Chondrocyte (in vitro differentiated cells): ENCODE measurements at regions not wholly inside any gene's neighbourhood (a gene's known extent, or its start where the extent isn't known, plus 50 kb on each side); places are given as distances from the start of the nearest gene placed in this dataset.

Experiments used
- DNase-seq: peaks from one replicate; pipeline ENCODE4 v3.0.0; 2021; ENCODE audit warnings: mixed read lengths, low spot score
- H3K27ac Mint-ChIP-seq: one replicate; pipeline ENCODE4 v1.8.0; 2021; ENCODE audit warnings: mild to moderate bottlenecking, moderate library complexity, mixed read lengths; ENCODE audit not compliant: unreplicated experiment
- H3K27me3 Mint-ChIP-seq: 2 replicates; pipeline ENCODE4 v1.8.0; 2021; ENCODE audit warnings: low read depth, mixed read lengths
- H3K36me3 Mint-ChIP-seq: 2 replicates; pipeline ENCODE4 v1.8.0; 2021; ENCODE audit warnings: low read depth, mixed read lengths
- H3K4me1 Mint-ChIP-seq: 2 replicates; pipeline ENCODE4 v1.8.0; 2021; ENCODE audit warnings: low read depth, mild to moderate bottlenecking, mixed read lengths
- H3K4me3 Mint-ChIP-seq: one replicate; pipeline ENCODE4 v1.8.0; 2021; ENCODE audit warnings: mild to moderate bottlenecking, moderate library complexity, mixed read lengths; ENCODE audit not compliant: unreplicated experiment
- H3K9me3 Mint-ChIP-seq: 2 replicates; pipeline ENCODE4 v1.8.0; 2021; ENCODE audit warnings: low read depth, mixed read lengths
- TF ChIP-seq, protein P1 (sequence below): fragments of 200-600 bp; sonication (generic); IDR thresholded peaks from 2 replicates; pipeline ENCODE4 v1.5.0; 2021; ENCODE audit warnings: antibody characterized with exemption, mild to moderate bottlenecking, moderate library complexity

DNA sequence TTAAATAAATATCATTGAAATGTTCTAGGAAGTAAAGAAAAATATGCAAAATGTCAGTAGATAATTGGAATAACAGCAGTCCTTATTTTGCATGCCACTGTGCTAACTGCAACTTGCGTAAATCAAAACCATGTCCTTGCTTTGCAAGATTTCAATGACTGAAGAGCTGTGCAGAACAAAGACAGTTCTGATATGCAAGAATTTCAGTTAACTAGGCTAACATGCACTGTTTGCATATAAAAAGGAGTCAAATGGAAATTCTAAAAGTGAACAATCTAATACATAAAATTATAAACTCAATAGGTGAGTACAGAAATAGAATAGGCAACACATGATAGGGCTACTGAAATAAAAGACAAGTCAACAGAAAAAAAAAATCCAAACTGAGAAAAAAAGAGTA is 1844.6 kb upstream of the NUDT12 start:
- Mint-ChIP-seq H3K4me3 (no peak overlapping the region), H3K36me3 (no peaks in the 10 kb centered on the region), H3K9me3 (peaks cover 8% of the 10 kb centered on the region), H3K27me3 (no peaks in the 10 kb centered on the region), H3K4me1 (no peaks in the 10 kb centered on the region), H3K27ac (no peak overlapping the region)
- TF ChIP-seq, protein P1, sequence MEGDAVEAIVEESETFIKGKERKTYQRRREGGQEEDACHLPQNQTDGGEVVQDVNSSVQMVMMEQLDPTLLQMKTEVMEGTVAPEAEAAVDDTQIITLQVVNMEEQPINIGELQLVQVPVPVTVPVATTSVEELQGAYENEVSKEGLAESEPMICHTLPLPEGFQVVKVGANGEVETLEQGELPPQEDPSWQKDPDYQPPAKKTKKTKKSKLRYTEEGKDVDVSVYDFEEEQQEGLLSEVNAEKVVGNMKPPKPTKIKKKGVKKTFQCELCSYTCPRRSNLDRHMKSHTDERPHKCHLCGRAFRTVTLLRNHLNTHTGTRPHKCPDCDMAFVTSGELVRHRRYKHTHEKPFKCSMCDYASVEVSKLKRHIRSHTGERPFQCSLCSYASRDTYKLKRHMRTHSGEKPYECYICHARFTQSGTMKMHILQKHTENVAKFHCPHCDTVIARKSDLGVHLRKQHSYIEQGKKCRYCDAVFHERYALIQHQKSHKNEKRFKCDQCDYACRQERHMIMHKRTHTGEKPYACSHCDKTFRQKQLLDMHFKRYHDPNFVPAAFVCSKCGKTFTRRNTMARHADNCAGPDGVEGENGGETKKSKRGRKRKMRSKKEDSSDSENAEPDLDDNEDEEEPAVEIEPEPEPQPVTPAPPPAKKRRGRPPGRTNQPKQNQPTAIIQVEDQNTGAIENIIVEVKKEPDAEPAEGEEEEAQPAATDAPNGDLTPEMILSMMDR = no peak
- DNase-seq = no peak

DNA sequence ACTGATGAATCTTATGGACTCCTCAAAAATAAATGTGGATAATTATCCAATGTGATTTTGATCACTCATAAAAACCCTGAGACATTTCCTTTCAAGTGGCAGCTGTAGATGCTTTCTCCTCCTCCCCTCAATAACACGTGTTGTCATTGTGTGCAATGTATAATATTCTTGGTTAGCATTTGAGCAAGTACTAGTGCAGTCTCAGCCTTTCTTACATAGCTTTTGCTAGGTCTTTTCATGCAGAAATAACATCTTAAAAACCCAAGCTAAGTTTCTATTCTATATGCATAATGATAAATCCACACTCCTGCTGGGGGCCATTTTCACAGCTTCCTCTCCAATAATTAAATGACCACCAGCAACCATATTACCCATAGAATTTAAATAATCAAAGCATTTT is 1835.2 kb upstream of the NUDT12 start:
- TF ChIP-seq, protein P1 = no peak
- Mint-ChIP-seq H3K4me1 (no peaks in the 10 kb centered on the region), H3K27ac (no peak overlapping the region), H3K9me3 (peaks cover 5% of the 10 kb centered on the region), H3K36me3 (no peaks in the 10 kb centered on the region), H3K4me3 (no peak overlapping the region), H3K27me3 (no peaks in the 10 kb centered on the region)
- no peak for DNase-seq

DNA sequence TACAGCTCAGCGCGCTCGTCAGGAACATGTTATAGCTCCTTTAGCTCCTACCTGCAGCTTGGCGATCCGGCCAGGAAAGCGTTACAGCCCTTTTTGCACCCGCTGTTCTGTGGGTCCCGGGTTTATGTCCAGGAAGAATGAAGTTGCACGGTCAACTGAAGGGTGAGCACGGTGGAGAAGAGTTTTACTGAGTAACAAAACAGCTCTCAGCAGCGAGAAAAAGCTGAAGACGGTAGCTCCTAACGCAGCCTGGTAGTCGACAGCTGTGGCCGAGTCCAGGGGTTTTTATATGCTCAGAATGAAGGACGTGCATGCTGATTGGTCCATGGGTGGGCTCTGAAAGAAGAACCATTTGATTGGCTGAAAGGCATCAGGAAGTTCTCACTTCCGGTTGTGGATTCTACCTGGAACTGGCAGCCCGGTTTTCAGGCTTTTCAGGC is 1830.1 kb upstream of the NUDT12 start:
- TF ChIP-seq, protein P1 = no peak
- peak; percentile 60 for DNase-seq
- Mint-ChIP-seq H3K4me1 (no peaks in the 10 kb centered on the region), H3K4me3 (no peak overlapping the region), H3K27ac (no peak overlapping the region), H3K27me3 (no peaks in the 10 kb centered on the region), H3K9me3 (peaks cover 5% of the 10 kb centered on the region), H3K36me3 (no peaks in the 10 kb centered on the region)

DNA sequence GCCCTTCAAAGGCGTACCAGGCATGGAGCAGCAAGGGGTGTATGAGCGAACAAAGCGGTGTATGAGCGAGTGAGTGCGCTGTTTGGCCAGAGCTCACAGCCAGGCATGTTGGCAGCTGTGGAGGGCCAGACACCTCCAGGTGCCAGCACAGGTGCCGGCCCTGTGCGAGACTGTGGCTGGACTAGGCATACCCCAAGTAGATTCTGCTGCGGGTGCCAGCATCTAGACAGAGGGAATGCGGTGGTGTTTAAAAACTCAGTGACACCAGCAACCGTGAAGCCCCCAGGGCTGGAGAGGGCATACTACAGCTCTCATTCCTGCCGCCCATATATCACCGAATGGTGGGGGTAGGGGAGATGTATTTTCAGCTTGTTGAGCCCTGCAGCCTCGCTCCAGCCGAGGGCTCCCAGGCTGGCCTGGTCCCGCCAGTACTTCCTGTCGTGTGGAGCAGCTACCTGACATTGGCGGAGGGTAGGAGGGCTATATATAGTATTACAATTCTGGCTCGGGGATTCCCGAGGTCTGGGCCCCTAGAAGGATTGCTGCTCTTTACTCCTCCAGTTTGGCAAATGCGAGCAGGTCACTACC is 1829.6 kb upstream of the NUDT12 start:
- no peaks in the 10 kb centered on the region for H3K4me1 Mint-ChIP-seq
- DNase-seq = peak; percentile 52
- no peak overlapping the region for H3K4me3 Mint-ChIP-seq
- no peaks in the 10 kb centered on the region for H3K36me3 Mint-ChIP-seq
- no peaks in the 10 kb centered on the region for H3K27me3 Mint-ChIP-seq
- H3K9me3 Mint-ChIP-seq = peaks cover 5% of the 10 kb centered on the region
- TF ChIP-seq, protein P1 = no peak
- no peak overlapping the region for H3K27ac Mint-ChIP-seq

DNA sequence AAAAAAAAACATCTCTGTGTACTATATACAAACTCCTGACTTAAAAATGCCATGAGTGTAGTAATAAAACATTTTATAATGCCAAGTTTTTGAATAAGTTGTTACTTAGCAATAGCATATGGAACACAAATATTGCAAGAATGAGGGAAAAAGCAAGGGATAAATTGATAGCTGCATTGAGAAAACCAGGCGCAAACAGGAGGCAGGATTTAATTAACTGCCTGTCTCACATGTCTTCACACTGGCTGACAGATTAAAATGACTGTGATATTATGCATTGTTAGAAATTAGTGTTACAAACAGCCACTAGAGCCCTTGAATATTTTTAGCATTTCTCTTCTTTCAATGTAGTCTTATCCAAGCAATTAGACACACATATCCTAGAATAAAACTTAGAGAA is 1817.5 kb upstream of the NUDT12 start:
- Mint-ChIP-seq H3K27me3 (no peaks in the 10 kb centered on the region), H3K27ac (no peak overlapping the region), H3K9me3 (peaks cover 25% of the 10 kb centered on the region), H3K36me3 (no peaks in the 10 kb centered on the region), H3K4me1 (no peaks in the 10 kb centered on the region), H3K4me3 (no peak overlapping the region)
- DNase-seq = no peak
- TF ChIP-seq, protein P1 = no peak
